Muscle of back (tissue), 3 donors: ENCODE measurements at regions not wholly inside any gene's neighbourhood (a gene's known extent, or its start where the extent isn't known, plus 50 kb on each side); places are given as distances from the start of the nearest gene placed in this dataset.

Source experiments
- DNase-seq, 3 donors: peaks; one replicate each; pipeline versions ENCODE4 v3.0.0 to v3.0.0-alpha.2; 2013

- peak in 1 of 3 donors; percentile 6 for DNase-seq
These were observed 54.4 kb upstream of the C1orf174 start for GRCh38 chr1:3954170-3955169.

- no peak for DNase-seq
These were observed 55.2 kb upstream of the C1orf174 start for GRCh38 chr1:3955196-3955772.

- DNase-seq = no peak
These were observed 56.6 kb upstream of the C1orf174 start for GRCh38 chr1:3956527-3957170.

- DNase-seq = no peak
These were observed 59.3 kb upstream of the C1orf174 start for GRCh38 chr1:3959361-3959760.

GRCh38 chr1:3963554-3963953, 63.5 kb upstream of the C1orf174 start:
- no peak for DNase-seq

GRCh38 chr1:3965693-3966092, 65.6 kb upstream of the C1orf174 start:
- DNase-seq = no peak

GRCh38 chr1:3968851-3969250, 68.8 kb upstream of the C1orf174 start:
- DNase-seq = peak in 1 of 3 donors; percentile 13

GRCh38 chr1:3971981-3972380, 71.9 kb upstream of the C1orf174 start:
- DNase-seq = no peak

GRCh38 chr1:3975903-3976630, 76.0 kb upstream of the C1orf174 start:
- DNase-seq = no peak

GRCh38 chr1:3976821-3977220, 76.7 kb upstream of the C1orf174 start:
- no peak for DNase-seq

GRCh38 chr1:3978196-3978989, 78.3 kb upstream of the C1orf174 start:
- no peak for DNase-seq

GRCh38 chr1:3978990-3979325, 78.9 kb upstream of the C1orf174 start:
- DNase-seq = peak; percentile 24 to 39 (median 32)

GRCh38 chr1:3981261-3981660, 81.2 kb upstream of the C1orf174 start:
- DNase-seq = no peak

GRCh38 chr1:3981746-3982505, 81.9 kb upstream of the C1orf174 start:
- DNase-seq = no peak

GRCh38 chr1:3983181-3983580, 83.1 kb upstream of the C1orf174 start:
- no peak for DNase-seq

GRCh38 chr1:3984586-3984985, 84.5 kb upstream of the C1orf174 start:
- no peak for DNase-seq

GRCh38 chr1:3986686-3987218, 86.7 kb upstream of the C1orf174 start:
- DNase-seq = no peak

GRCh38 chr1:3987669-3988235, 87.7 kb upstream of the C1orf174 start:
- no peak for DNase-seq

GRCh38 chr1:3988431-3988830, 88.4 kb upstream of the C1orf174 start:
- DNase-seq = no peak

- no peak for DNase-seq
These were observed 89.4 kb upstream of the C1orf174 start for GRCh38 chr1:3989465-3989864.
